ENCODE measurements at regions not wholly inside any gene's neighbourhood (a gene's known extent, or its start where the extent isn't known, plus 50 kb on each side); places are given as distances from the start of the nearest gene placed in this dataset.
A peak's percentile ranks its signal among the peaks of the same experiment; 100 is the strongest.

- in situ Hi-C loops (cut with MboI; ENCODE audit: low pct_unique_long_range_greater_than_20kb in 2 of 9, low sequenced_read_pairs in 9 of 9, unreplicated experiment in 9 of 9): no loop called here
- no peak for ATAC-seq (replicated peaks in 6 of 8)
- WGBS, 10 experiments: 0 to 83% (median 61%) methylated on average over 1 to 2 of the region's 2 CpGs; no CpG with 5 or more reads in 3 of the 10 experiments
Measured at GRCh38 chr5:66477596-66477995, 118.6 kb upstream of the MAST4 start.

DNA sequence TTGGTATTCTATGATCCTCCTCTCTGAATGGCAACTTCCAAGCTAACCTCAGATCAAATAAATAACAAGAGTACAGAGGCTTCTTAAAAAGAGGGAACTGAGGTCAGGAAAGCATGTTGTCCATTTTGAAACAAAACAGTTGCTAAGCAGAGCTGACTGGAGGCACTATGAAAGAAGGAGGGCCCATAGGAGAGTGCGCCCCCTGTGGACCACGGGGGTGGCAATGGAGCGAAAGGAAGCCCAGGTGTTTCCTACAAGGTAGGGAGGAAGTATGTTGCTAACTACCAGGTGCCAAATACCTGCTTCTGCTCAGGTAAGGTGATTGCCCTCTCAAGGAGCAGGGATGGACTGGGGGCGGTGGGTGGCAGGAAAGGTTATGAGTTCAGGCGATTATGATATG, 101.8 kb upstream of the MAST4 start:
- H3K27ac ChIP-seq: no peak overlapping the region
- 0 to 100% (median 67%) methylated on average over 1 to 4 of the region's 5 CpGs; no CpG with 5 or more reads in 3 of the 10 experiments for WGBS, 10 experiments
- in situ Hi-C loops (cut with MboI; ENCODE audit: low pct_unique_long_range_greater_than_20kb in 2 of 9, low sequenced_read_pairs in 9 of 9, unreplicated experiment in 9 of 9): no loop called here
- no peak for ATAC-seq (replicated peaks in 6 of 8)
- no peak overlapping the region for H3K4me3 ChIP-seq
- H3K4me1 ChIP-seq (replicated peaks in 1 of 2): no peaks in the 10 kb centered on the region

More at GRCh38 chr5:66477596-66477995, 118.6 kb upstream of the MAST4 start:
- Histone ChIP-seq H3K4me3 (no peak overlapping the region), H3K27ac (no peak overlapping the region), H3K4me1 (replicated peaks in 1 of 2) (no peaks in the 10 kb centered on the region)

GRCh38 chr5:66498791-66499207, 97.4 kb upstream of the MAST4 start:
- ATAC-seq (replicated peaks in 6 of 8): peak in 3 of 8 experiments; percentile 77 to 96 (median 95)
- H3K27ac ChIP-seq: no peak overlapping the region
- in situ Hi-C loops (cut with MboI; ENCODE audit: low pct_unique_long_range_greater_than_20kb in 2 of 9, low sequenced_read_pairs in 9 of 9, unreplicated experiment in 9 of 9): no loop called here
- WGBS, 10 experiments: 0 to 94% (median 83%) methylated on average over 1 to 4 of the region's 4 CpGs; no CpG with 5 or more reads in 1 of the 10 experiments
- H3K4me1 ChIP-seq (replicated peaks in 1 of 2): no peaks in the 10 kb centered on the region
- H3K4me3 ChIP-seq: no peak overlapping the region

- WGBS, 10 experiments: 97 to 100% (median 99%) methylated on average over 1 to 8 of the region's 30 CpGs; no CpG with 5 or more reads in 6 of the 10 experiments
- in situ Hi-C loops (cut with MboI; ENCODE audit: low pct_unique_long_range_greater_than_20kb in 2 of 9, low sequenced_read_pairs in 9 of 9, unreplicated experiment in 9 of 9): no loop called here
Measured at GRCh38 chr5:66503203-66503789, 92.9 kb upstream of the MAST4 start.

DNA sequence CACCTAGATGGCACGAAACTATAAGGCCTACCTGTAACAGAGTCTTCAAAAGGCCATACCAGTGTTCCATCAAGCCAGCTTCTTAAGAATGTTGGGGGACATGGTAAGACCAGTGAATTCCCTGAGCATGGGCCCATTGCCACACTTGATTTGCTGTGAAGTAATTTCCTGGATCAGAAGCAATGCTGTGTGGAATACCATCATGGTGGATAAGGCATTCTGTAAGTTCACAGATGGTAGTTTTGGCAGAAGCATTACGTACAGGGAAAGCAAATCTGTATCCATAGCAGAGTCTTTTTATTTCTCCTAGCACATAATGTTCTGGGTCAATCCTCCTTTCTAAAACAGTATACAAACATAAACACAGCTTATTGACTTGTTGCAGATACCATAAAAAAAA, 89.1 kb upstream of the MAST4 start:
- no peak overlapping the region for H3K4me3 ChIP-seq
- no peak for ATAC-seq (replicated peaks in 6 of 8)
- 60 to 100% (median 88%) methylated on average over 1 to 2 of the region's 2 CpGs; no CpG with 5 or more reads in 3 of the 10 experiments for WGBS, 10 experiments

More at GRCh38 chr5:66503203-66503789, 92.9 kb upstream of the MAST4 start:
- Histone ChIP-seq H3K4me1 (replicated peaks in 1 of 2) (no peaks in the 10 kb centered on the region), H3K27ac (no peak overlapping the region), H3K4me3 (no peak overlapping the region)
- no peak for ATAC-seq (replicated peaks in 6 of 8)

DNA sequence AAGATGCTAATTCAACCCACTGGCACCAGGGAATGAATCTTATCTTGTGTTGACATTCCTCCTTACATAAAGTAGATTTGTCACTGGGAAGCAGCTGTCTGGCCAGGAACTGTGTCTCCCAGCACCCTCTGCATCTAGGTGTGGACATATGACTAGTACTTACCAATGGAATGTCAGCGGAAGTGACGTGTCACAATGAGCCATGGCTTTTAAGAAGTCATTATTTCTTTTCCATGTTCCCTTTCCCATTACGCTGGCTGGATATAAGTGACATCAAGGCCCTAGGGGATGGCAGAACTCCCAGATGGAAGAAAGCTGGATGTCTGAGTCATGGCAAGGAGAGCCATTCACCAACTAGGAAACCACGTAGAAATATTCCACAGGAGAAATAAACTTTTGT, 84.7 kb upstream of the MAST4 start:
- Histone ChIP-seq H3K27ac (no peak overlapping the region), H3K4me1 (replicated peaks in 1 of 2) (no peaks in the 10 kb centered on the region), H3K4me3 (no peak overlapping the region)
- in situ Hi-C loops (cut with MboI; ENCODE audit: low pct_unique_long_range_greater_than_20kb in 2 of 9, low sequenced_read_pairs in 9 of 9, unreplicated experiment in 9 of 9): loop anchor here in 1 of 9 experiments (10.0 kb wide), 1 partner anchor 63 kb away; no protein-coding TSS in a partner anchor
- 40 to 100% (median 85%) methylated on average over 1 to 4 of the region's 4 CpGs; no CpG with 5 or more reads in 1 of the 10 experiments for WGBS, 10 experiments
- no peak for ATAC-seq (replicated peaks in 6 of 8)

More for the DNA sequence above, 89.1 kb upstream of the MAST4 start:
- H3K27ac ChIP-seq: no peak overlapping the region
- no peaks in the 10 kb centered on the region for H3K4me1 ChIP-seq (replicated peaks in 1 of 2)
- in situ Hi-C loops (cut with MboI; ENCODE audit: low pct_unique_long_range_greater_than_20kb in 2 of 9, low sequenced_read_pairs in 9 of 9, unreplicated experiment in 9 of 9): no loop called here

- 17 to 100% (median 76%) methylated on average over 1 to 3 of the region's 3 CpGs; no CpG with 5 or more reads in 1 of the 10 experiments for WGBS, 10 experiments
- H3K27ac ChIP-seq: no peak overlapping the region
- H3K4me3 ChIP-seq: no peak overlapping the region
- H3K4me1 ChIP-seq (replicated peaks in 1 of 2): no peaks in the 10 kb centered on the region
- in situ Hi-C loops (cut with MboI; ENCODE audit: low pct_unique_long_range_greater_than_20kb in 2 of 9, low sequenced_read_pairs in 9 of 9, unreplicated experiment in 9 of 9): loop anchor here in 1 of 9 experiments (10.0 kb wide), 1 partner anchor 62 kb away; no protein-coding TSS in a partner anchor
- ATAC-seq (replicated peaks in 6 of 8): peak in 1 of 8 experiments; percentile 17
Measured at GRCh38 chr5:66513130-66513529, 83.1 kb upstream of the MAST4 start.

DNA sequence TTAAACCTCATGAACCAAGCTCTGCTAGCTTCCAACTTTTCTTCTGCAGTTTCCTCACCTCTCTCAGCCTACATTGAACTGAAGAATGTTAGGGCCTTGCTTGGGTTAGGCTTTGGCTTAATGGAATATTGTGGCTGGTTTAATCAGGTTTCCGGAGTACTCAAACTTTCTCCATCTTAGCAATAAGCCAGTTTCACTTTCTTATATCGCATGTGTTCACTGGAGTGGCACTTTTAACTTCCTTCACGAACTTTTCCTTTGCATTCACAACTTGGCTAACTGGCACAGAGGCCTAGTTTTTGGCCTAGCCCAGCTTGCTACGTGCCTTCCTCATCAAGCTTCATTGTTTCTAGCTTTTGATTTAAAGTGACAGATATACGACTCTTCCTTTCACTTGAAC, 81.0 kb upstream of the MAST4 start:
- in situ Hi-C loops (cut with MboI; ENCODE audit: low pct_unique_long_range_greater_than_20kb in 2 of 9, low sequenced_read_pairs in 9 of 9, unreplicated experiment in 9 of 9): loop anchor here in 1 of 9 experiments (10.0 kb wide), 1 partner anchor 60 kb away; no protein-coding TSS in a partner anchor
- H3K4me3 ChIP-seq: no peak overlapping the region
- no peak overlapping the region for H3K27ac ChIP-seq
- no peaks in the 10 kb centered on the region for H3K4me1 ChIP-seq (replicated peaks in 1 of 2)
- no peak for ATAC-seq (replicated peaks in 6 of 8)
- 48 to 90% (median 74%) methylated on average over 1 to 5 of the region's 5 CpGs for WGBS, 10 experiments

GRCh38 chr5:66516550-66516949, 79.6 kb upstream of the MAST4 start:
- in situ Hi-C loops (cut with MboI; ENCODE audit: low pct_unique_long_range_greater_than_20kb in 2 of 9, low sequenced_read_pairs in 9 of 9, unreplicated experiment in 9 of 9): loop anchor here in 1 of 9 experiments (10.0 kb wide), 1 partner anchor 58 kb away; no protein-coding TSS in a partner anchor
- 50 to 100% (median 79%) methylated on average over 1 of the region's 1 CpG; no CpG with 5 or more reads in 4 of the 10 experiments for WGBS, 10 experiments
- ATAC-seq (replicated peaks in 6 of 8): no peak
- H3K4me1 ChIP-seq (replicated peaks in 1 of 2): no peaks in the 10 kb centered on the region
- H3K4me3 ChIP-seq: no peak overlapping the region
- H3K27ac ChIP-seq: no peak overlapping the region

GRCh38 chr5:66517351-66517750, 78.8 kb upstream of the MAST4 start:
- in situ Hi-C loops (cut with MboI; ENCODE audit: low pct_unique_long_range_greater_than_20kb in 2 of 9, low sequenced_read_pairs in 9 of 9, unreplicated experiment in 9 of 9): loop anchor here in 1 of 9 experiments (10.0 kb wide), 1 partner anchor 57 kb away; no protein-coding TSS in a partner anchor
- no peak overlapping the region for H3K27ac ChIP-seq
- H3K4me3 ChIP-seq: no peak overlapping the region
- WGBS, 10 experiments: 0 to 100% (median 50%) methylated on average over 1 to 2 of the region's 2 CpGs; no CpG with 5 or more reads in 1 of the 10 experiments
- H3K4me1 ChIP-seq (replicated peaks in 1 of 2): no peaks in the 10 kb centered on the region
- ATAC-seq (replicated peaks in 6 of 8): no peak

- Histone ChIP-seq H3K27ac (no peak overlapping the region), H3K4me1 (replicated peaks in 1 of 2) (no peaks in the 10 kb centered on the region), H3K4me3 (no peak overlapping the region)
- WGBS, 10 experiments: 35 to 100% (median 80%) methylated on average over 1 to 3 of the region's 3 CpGs; no CpG with 5 or more reads in 1 of the 10 experiments
- in situ Hi-C loops (cut with MboI; ENCODE audit: low pct_unique_long_range_greater_than_20kb in 2 of 9, low sequenced_read_pairs in 9 of 9, unreplicated experiment in 9 of 9): loop anchor here in 1 of 9 experiments (10.0 kb wide), 1 partner anchor 57 kb away; no protein-coding TSS in a partner anchor
- no peak for ATAC-seq (replicated peaks in 6 of 8)
Measured at GRCh38 chr5:66518052-66518451, 78.1 kb upstream of the MAST4 start.

- Histone ChIP-seq H3K4me1 (replicated peaks in 1 of 2) (no peaks in the 10 kb centered on the region), H3K27ac (no peak overlapping the region), H3K4me3 (no peak overlapping the region)
- 33 to 100% (median 88%) methylated on average over 1 to 4 of the region's 4 CpGs for WGBS, 10 experiments
- ATAC-seq (replicated peaks in 6 of 8): no peak
- in situ Hi-C loops (cut with MboI; ENCODE audit: low pct_unique_long_range_greater_than_20kb in 2 of 9, low sequenced_read_pairs in 9 of 9, unreplicated experiment in 9 of 9): loop anchor here in 1 of 9 experiments (10.0 kb wide), 1 partner anchor 56 kb away; no protein-coding TSS in a partner anchor
Measured at GRCh38 chr5:66518753-66519152, 77.4 kb upstream of the MAST4 start.

DNA sequence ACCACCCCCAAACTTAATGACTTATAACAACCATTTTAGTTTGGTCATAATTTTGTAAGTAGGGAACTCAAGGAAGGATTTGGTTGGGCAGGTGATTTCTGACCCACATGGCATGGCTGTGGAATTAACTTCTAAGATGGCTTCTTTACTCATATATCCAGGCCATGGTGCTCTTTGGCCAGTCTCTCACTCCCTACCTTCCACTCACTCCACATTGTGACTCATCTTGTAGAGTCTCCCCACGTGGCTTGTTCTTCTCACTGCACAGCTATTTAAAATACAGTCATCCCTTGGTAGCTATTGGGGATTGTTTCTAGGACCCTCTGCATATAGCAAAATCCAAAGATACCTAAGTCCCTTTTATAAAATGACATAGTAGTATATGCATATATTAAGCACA, 76.6 kb upstream of the MAST4 start:
- 33 to 80% (median 44%) methylated on average over 1 of the region's 1 CpG; no CpG with 5 or more reads in 6 of the 10 experiments for WGBS, 10 experiments
- Histone ChIP-seq H3K4me3 (no peak overlapping the region), H3K27ac (no peak overlapping the region), H3K4me1 (replicated peaks in 1 of 2) (no peaks in the 10 kb centered on the region)
- in situ Hi-C loops (cut with MboI; ENCODE audit: low pct_unique_long_range_greater_than_20kb in 2 of 9, low sequenced_read_pairs in 9 of 9, unreplicated experiment in 9 of 9): loop anchor here in 1 of 9 experiments (10.0 kb wide), 1 partner anchor 55 kb away; no protein-coding TSS in a partner anchor
- no peak for ATAC-seq (replicated peaks in 6 of 8)
